ENCODE measurements at regions not wholly inside any gene's neighbourhood (a gene's known extent, or its start where the extent isn't known, plus 50 kb on each side); places are given as distances from the start of the nearest gene placed in this dataset.

DNA sequence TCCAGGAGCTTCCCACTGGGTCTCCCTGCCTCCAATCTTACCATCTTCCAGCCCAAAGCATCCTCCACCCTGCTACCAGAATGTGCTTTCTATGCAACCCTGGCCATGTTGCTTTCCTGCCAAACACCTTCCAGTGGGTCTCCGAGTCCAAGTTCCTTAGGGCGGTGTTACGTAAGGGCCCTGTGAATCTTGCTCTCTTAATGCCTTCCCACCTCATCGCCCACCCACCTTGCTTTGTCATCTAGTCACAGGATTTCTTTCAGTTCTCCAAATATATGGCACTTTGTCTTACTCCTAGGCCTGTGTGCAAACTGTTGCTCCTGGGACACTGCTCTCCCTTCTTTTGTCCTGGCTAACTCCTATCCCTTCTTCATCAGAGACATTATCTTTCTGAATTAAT lies 344.5 kb downstream of the RPS24 start:
- TF ChIP-seq, protein P1, sequence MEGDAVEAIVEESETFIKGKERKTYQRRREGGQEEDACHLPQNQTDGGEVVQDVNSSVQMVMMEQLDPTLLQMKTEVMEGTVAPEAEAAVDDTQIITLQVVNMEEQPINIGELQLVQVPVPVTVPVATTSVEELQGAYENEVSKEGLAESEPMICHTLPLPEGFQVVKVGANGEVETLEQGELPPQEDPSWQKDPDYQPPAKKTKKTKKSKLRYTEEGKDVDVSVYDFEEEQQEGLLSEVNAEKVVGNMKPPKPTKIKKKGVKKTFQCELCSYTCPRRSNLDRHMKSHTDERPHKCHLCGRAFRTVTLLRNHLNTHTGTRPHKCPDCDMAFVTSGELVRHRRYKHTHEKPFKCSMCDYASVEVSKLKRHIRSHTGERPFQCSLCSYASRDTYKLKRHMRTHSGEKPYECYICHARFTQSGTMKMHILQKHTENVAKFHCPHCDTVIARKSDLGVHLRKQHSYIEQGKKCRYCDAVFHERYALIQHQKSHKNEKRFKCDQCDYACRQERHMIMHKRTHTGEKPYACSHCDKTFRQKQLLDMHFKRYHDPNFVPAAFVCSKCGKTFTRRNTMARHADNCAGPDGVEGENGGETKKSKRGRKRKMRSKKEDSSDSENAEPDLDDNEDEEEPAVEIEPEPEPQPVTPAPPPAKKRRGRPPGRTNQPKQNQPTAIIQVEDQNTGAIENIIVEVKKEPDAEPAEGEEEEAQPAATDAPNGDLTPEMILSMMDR (conservative IDR thresholded peaks at IDR 0.05; ENCODE audit: low read depth, low read length) = no peak
- TF ChIP-seq EZH2 (IDR thresholded peaks at IDR 0.05; ENCODE audit: low read length, unreplicated experiment) = no peak

Measured in PC-3 (cell line).